Astrocyte (in vitro differentiated cells and primary cell): ENCODE measurements at regions not wholly inside any gene's neighbourhood (a gene's known extent, or its start where the extent isn't known, plus 50 kb on each side); places are given as distances from the start of the nearest gene placed in this dataset.

ENCODE experiments used
- DNase-seq: peaks from one replicate; pipeline ENCODE4 v3.0.0-alpha.2; 2010; ENCODE audit warnings: low read depth
- FAIRE-seq: peaks from 2 replicates; lab custom pipeline; 2011; peaks lifted over from hg19 to GRCh38; lab: Jason Lieb, UNC
- H2AFZ ChIP-seq: 2 replicates; pipeline ENCODE4 v1.6.0; 2012; ENCODE audit warnings: low read depth, low read length, inconsistent platforms
- H3K27ac ChIP-seq: 2 replicates; pipeline ENCODE4 v1.5.1; 2011; ENCODE audit warnings: low read depth, low read length, inconsistent platforms
- H3K27me3 ChIP-seq: 2 replicates; pipeline ENCODE4 v1.6.0; 2011; ENCODE audit warnings: low read length, inconsistent platforms; ENCODE audit not compliant: insufficient read depth
- H3K36me3 ChIP-seq: 2 replicates; pipeline ENCODE4 v1.5.1; 2011; ENCODE audit warnings: low read length, inconsistent platforms; ENCODE audit not compliant: insufficient read depth
- H3K4me1 ChIP-seq: 2 replicates; pipeline ENCODE4 v1.5.1; 2011; ENCODE audit warnings: low read length, inconsistent platforms; ENCODE audit not compliant: insufficient read depth
- H3K4me2 ChIP-seq: 2 replicates; pipeline ENCODE4 v1.6.0; 2012; ENCODE audit warnings: low read length, inconsistent platforms
- H3K4me3 ChIP-seq: 2 replicates; pipeline ENCODE4 v1.5.1; 2011; ENCODE audit warnings: low read depth, mild to moderate bottlenecking, low read length, inconsistent platforms; ENCODE audit not compliant: insufficient read depth
- H3K79me2 ChIP-seq: 2 replicates; pipeline ENCODE4 v1.6.0; 2012; ENCODE audit warnings: mild to moderate bottlenecking, low read length, inconsistent platforms; ENCODE audit not compliant: insufficient read depth
- H3K9ac ChIP-seq: 2 replicates; pipeline ENCODE4 v1.6.0; 2012; ENCODE audit warnings: mild to moderate bottlenecking, low read length, inconsistent platforms
- H3K9me3 ChIP-seq: 2 replicates; pipeline ENCODE4 v1.5.1; 2012; ENCODE audit warnings: low read depth, mild to moderate bottlenecking, low read length, inconsistent platforms; ENCODE audit not compliant: insufficient read depth
- H4K20me1 ChIP-seq: 2 replicates; pipeline ENCODE4 v1.6.0; 2012; ENCODE audit warnings: low read length, inconsistent platforms; ENCODE audit not compliant: insufficient read depth
- H3K27ac Mint-ChIP-seq: one replicate; pipeline ENCODE4 v1.8.0; 2021; ENCODE audit warnings: mild to moderate bottlenecking, mixed read lengths; ENCODE audit not compliant: unreplicated experiment
- H3K27me3 Mint-ChIP-seq: one replicate; pipeline ENCODE4 v1.8.0; 2021; ENCODE audit warnings: low read depth, mixed read lengths; ENCODE audit not compliant: unreplicated experiment
- H3K36me3 Mint-ChIP-seq: one replicate; pipeline ENCODE4 v1.8.0; 2021; ENCODE audit warnings: low read depth, mixed read lengths; ENCODE audit not compliant: unreplicated experiment
- H3K4me1 Mint-ChIP-seq: one replicate; pipeline ENCODE4 v1.8.0; 2021; ENCODE audit warnings: low read depth, mixed read lengths; ENCODE audit not compliant: unreplicated experiment
- H3K4me3 Mint-ChIP-seq: one replicate; pipeline ENCODE4 v1.8.0; 2021; ENCODE audit warnings: mild to moderate bottlenecking, moderate library complexity, mixed read lengths; ENCODE audit not compliant: unreplicated experiment
- H3K9me3 Mint-ChIP-seq: one replicate; pipeline ENCODE4 v1.8.0; 2021; ENCODE audit warnings: mild to moderate bottlenecking, mixed read lengths; ENCODE audit not compliant: unreplicated experiment
- EZH2 ChIP-seq: IDR thresholded peaks from 2 replicates; pipeline ENCODE4 v1.6.1; 2012; ENCODE audit warnings: mild to moderate bottlenecking, low read length, inconsistent platforms; ENCODE audit not compliant: insufficient read depth
- TF ChIP-seq, protein P1 (sequence below): IDR thresholded peaks from 2 replicates; pipeline ENCODE4 v1.5.1; 2011; ENCODE audit warnings: low read depth, mild to moderate bottlenecking, inconsistent platforms, low read length, moderate library complexity; ENCODE audit not compliant: insufficient read depth

DNA sequence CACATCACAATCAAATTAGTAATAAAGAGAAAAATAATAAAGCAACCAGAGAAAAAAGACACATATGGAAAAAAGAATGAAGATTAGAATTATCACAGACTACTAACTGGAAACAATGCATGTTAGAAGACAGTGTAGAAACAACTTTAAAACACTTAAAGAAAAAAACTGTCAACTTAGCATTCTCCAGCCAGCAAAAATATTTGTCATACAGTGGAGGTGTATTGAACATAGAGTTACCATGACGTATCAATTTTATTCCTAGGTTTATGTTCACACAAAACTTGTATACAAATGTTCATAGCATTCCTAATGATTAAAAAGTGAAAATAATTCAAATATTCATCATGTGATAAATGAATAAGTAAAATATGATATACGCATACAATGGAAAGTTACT lies 61.5 kb upstream of the ADAM23 start:
- peaks cover 3% of the 10 kb centered on the region for H3K9me3 ChIP-seq
- Mint-ChIP-seq H3K27ac (no peak overlapping the region), H3K27me3 (no peaks in the 10 kb centered on the region)

DNA sequence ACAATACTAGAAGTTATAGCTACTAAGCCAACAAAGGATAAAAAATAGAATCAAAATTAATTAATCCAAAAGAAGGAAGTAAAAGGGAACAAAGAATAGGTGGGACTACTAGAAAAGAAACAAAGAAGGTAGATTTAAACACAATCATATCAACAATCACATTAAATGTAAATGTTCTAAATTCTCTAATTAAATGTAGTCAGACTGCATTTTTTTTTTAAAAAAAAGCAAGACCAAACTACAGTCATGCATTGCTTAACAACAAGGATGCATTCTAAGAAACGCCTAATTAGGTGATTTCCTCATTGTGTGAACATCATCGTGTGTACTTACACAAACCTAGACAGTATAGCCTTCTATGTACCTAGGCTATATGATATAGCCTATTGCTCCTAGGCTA lies 59.7 kb upstream of the ADAM23 start:
- no peaks in the 10 kb centered on the region for H3K27me3 Mint-ChIP-seq
- H3K9ac ChIP-seq = no peak overlapping the region
- no peaks in the 10 kb centered on the region for H3K36me3 Mint-ChIP-seq
- TF ChIP-seq, protein P1, sequence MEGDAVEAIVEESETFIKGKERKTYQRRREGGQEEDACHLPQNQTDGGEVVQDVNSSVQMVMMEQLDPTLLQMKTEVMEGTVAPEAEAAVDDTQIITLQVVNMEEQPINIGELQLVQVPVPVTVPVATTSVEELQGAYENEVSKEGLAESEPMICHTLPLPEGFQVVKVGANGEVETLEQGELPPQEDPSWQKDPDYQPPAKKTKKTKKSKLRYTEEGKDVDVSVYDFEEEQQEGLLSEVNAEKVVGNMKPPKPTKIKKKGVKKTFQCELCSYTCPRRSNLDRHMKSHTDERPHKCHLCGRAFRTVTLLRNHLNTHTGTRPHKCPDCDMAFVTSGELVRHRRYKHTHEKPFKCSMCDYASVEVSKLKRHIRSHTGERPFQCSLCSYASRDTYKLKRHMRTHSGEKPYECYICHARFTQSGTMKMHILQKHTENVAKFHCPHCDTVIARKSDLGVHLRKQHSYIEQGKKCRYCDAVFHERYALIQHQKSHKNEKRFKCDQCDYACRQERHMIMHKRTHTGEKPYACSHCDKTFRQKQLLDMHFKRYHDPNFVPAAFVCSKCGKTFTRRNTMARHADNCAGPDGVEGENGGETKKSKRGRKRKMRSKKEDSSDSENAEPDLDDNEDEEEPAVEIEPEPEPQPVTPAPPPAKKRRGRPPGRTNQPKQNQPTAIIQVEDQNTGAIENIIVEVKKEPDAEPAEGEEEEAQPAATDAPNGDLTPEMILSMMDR = no peak
- TF ChIP-seq EZH2 = no peak
- no peak overlapping the region for H3K4me3 Mint-ChIP-seq
- no peaks in the 10 kb centered on the region for H4K20me1 ChIP-seq
- H3K79me2 ChIP-seq = no peaks in the 10 kb centered on the region
- H2AFZ ChIP-seq = no peak overlapping the region
- FAIRE-seq (no peak), DNase-seq (no peak)
- H3K4me3 ChIP-seq = no peak overlapping the region
- no peak overlapping the region for H3K27ac ChIP-seq
- H3K27me3 ChIP-seq = no peaks in the 10 kb centered on the region
- H3K9me3 Mint-ChIP-seq = peaks cover 8% of the 10 kb centered on the region
- H3K4me1 ChIP-seq = no peaks in the 10 kb centered on the region
- H3K27ac Mint-ChIP-seq = no peak overlapping the region
- peaks cover 3% of the 10 kb centered on the region for H3K9me3 ChIP-seq
- no peaks in the 10 kb centered on the region for H3K36me3 ChIP-seq
- H3K4me1 Mint-ChIP-seq = peaks cover 3% of the 10 kb centered on the region
- H3K4me2 ChIP-seq = no peak overlapping the region

More for the DNA sequence above, 61.5 kb upstream of the ADAM23 start:
- Histone ChIP-seq H2AFZ (no peak overlapping the region), H3K36me3 (no peaks in the 10 kb centered on the region), H3K9ac (no peak overlapping the region), H3K4me3 (no peak overlapping the region), H3K79me2 (no peaks in the 10 kb centered on the region), H3K4me2 (no peak overlapping the region), H4K20me1 (no peaks in the 10 kb centered on the region), H3K27me3 (no peaks in the 10 kb centered on the region), H3K4me1 (no peaks in the 10 kb centered on the region), H3K27ac (no peak overlapping the region)
- no peaks in the 10 kb centered on the region for H3K36me3 Mint-ChIP-seq
- H3K4me3 Mint-ChIP-seq = no peak overlapping the region
- no peak for TF ChIP-seq EZH2
- TF ChIP-seq, protein P1 = no peak
- peak; percentile 5 for FAIRE-seq
- H3K9me3 Mint-ChIP-seq = peaks cover 8% of the 10 kb centered on the region
- H3K4me1 Mint-ChIP-seq = peaks cover 4% of the 10 kb centered on the region
- no peak for DNase-seq

DNA sequence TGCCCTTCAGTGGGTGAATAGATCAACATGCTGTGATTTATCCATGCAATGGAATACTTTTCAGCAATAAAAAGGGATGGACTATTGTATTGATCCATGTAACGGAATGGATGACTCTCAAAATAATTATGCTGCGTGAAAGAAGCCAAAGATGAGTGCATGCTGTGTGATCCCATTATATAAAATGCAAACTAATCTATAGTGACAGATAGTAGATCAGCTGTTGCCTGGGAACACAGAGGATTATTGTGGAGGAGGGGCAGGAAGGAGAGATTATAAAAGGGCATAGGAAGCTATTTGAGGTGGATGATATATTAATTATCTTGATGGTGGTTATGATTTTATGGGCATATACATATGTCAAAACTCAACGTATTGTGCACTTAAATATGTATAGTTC lies 55.5 kb upstream of the ADAM23 start:
- H3K79me2 ChIP-seq = no peaks in the 10 kb centered on the region
- no peaks in the 10 kb centered on the region for H3K4me1 Mint-ChIP-seq
- no peaks in the 10 kb centered on the region for H3K36me3 Mint-ChIP-seq
- H3K4me3 ChIP-seq = no peak overlapping the region
- no peak overlapping the region for H3K27ac ChIP-seq
- H3K4me1 ChIP-seq = no peaks in the 10 kb centered on the region
- no peak overlapping the region for H3K27ac Mint-ChIP-seq
- FAIRE-seq (no peak), DNase-seq (no peak)
- no peaks in the 10 kb centered on the region for H3K36me3 ChIP-seq
- H3K4me2 ChIP-seq = no peak overlapping the region
- H3K9me3 ChIP-seq = peaks cover 3% of the 10 kb centered on the region
- peaks cover 11% of the 10 kb centered on the region for H3K9me3 Mint-ChIP-seq
- no peak overlapping the region for H3K9ac ChIP-seq
- no peaks in the 10 kb centered on the region for H3K27me3 Mint-ChIP-seq
- H4K20me1 ChIP-seq = no peaks in the 10 kb centered on the region
- TF ChIP-seq, protein P1 = no peak
- TF ChIP-seq EZH2 = no peak
- no peak overlapping the region for H2AFZ ChIP-seq
- no peaks in the 10 kb centered on the region for H3K27me3 ChIP-seq
- no peak overlapping the region for H3K4me3 Mint-ChIP-seq
